ENCODE measurements at regions not wholly inside any gene's neighbourhood (a gene's known extent, or its start where the extent isn't known, plus 50 kb on each side); places are given as distances from the start of the nearest gene placed in this dataset.

DNA sequence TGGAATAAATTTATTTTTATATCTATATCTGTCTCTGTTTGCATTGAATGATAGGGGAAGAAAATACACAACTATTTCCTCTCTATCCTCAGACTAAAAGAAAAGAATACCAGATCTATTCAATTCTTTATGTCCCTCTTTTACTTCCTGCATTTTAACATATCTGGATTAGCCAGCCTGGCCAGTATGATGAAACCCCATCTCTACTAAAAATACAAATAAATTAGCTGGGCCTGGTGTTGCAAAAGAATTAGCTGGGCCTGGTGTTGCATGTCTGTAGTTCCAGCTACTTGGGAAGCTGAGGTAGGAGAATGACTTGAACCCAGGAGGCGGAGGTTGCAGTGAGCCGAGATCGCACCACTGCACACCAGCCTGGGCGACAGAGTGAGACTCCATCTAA is 182.0 kb downstream of the LURAP1L start:
- WGBS (ENCODE audit: extremely low coverage, insufficient coverage, low lambda C conversion rate) = no CpG with 5 or more reads among the region's 4 CpGs
- Histone ChIP-seq H3K4me1 (ENCODE audit: control insufficient read depth, low read depth, low read length) (no peaks in the 10 kb centered on the region), H3K9ac (ENCODE audit: low read length) (no peak overlapping the region), H4K8ac (ENCODE audit: low read depth, low read length) (no peak overlapping the region), H2BK15ac (replicated peaks; ENCODE audit: low read depth) (no peak overlapping the region), H3K56ac (ENCODE audit: low read length) (no peak overlapping the region), H3K18ac (ENCODE audit: low read length) (no peak overlapping the region), H2AK5ac (ENCODE audit: low read length) (no peak overlapping the region), H3K4me3 (ENCODE audit: low read length) (no peak overlapping the region), H2BK5ac (ENCODE audit: low read length) (no peak overlapping the region), H3K4ac (ENCODE audit: low read depth, low read length) (no peak overlapping the region), H3K23ac (ENCODE audit: low read length) (no peak overlapping the region), H4K5ac (ENCODE audit: low read length) (no peak overlapping the region), H3K27ac (ENCODE audit: low read depth, low read length) (no peak overlapping the region), H2BK120ac (ENCODE audit: low read depth, low read length) (no peak overlapping the region), H3K4me2 (ENCODE audit: low read length) (no peak overlapping the region), H3K27me3 (ENCODE audit: insufficient read depth, low read length, poor library complexity) (no peaks in the 10 kb centered on the region), H3K79me2 (ENCODE audit: control insufficient read depth, insufficient read depth, low read length) (no peaks in the 10 kb centered on the region), H3K36me3 (ENCODE audit: control insufficient read depth, insufficient read depth, low read length) (no peaks in the 10 kb centered on the region), H3K79me1 (ENCODE audit: low read length) (no peaks in the 10 kb centered on the region)
- no peak for DNase-seq

- no peak overlapping the region for H3K56ac ChIP-seq (ENCODE audit: low read length)
- H2BK5ac ChIP-seq (ENCODE audit: low read length) = no peak overlapping the region
These were observed 183.5 kb downstream of the LURAP1L start for GRCh38 chr9:12958279-12958678.

DNA sequence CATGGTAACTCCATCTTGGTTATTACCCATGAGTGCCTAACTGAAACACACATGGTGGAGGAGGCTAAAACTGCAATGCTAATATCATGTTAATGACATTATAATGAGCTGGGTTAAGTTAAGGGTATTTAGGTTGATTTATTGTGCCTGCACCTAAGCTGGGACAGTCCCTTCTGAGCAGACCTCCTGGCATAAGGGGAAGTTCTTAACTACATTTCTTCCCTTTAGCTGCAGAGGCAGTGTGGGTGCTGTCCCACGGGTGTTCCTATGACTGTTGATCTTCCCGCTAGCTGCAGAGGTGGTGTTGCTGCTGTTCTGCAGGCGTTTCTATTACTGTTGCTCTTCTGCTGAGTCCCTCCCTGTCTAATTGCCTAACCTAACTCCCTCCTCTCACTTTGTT is 183.9 kb downstream of the LURAP1L start:
- Histone ChIP-seq H3K4ac (ENCODE audit: low read depth, low read length) (no peak overlapping the region), H3K79me1 (ENCODE audit: low read length) (no peaks in the 10 kb centered on the region), H4K5ac (ENCODE audit: low read length) (no peak overlapping the region), H2BK5ac (ENCODE audit: low read length) (no peak overlapping the region), H3K4me2 (ENCODE audit: low read length) (no peak overlapping the region), H2BK120ac (ENCODE audit: low read depth, low read length) (no peak overlapping the region), H3K23ac (ENCODE audit: low read length) (no peak overlapping the region), H3K56ac (ENCODE audit: low read length) (no peak overlapping the region), H3K4me3 (ENCODE audit: low read length) (no peak overlapping the region), H3K36me3 (ENCODE audit: control insufficient read depth, insufficient read depth, low read length) (no peaks in the 10 kb centered on the region), H3K27me3 (ENCODE audit: insufficient read depth, low read length, poor library complexity) (no peaks in the 10 kb centered on the region), H3K79me2 (ENCODE audit: control insufficient read depth, insufficient read depth, low read length) (no peaks in the 10 kb centered on the region), H3K27ac (ENCODE audit: low read depth, low read length) (no peak overlapping the region), H3K4me1 (ENCODE audit: control insufficient read depth, low read depth, low read length) (no peaks in the 10 kb centered on the region), H2BK15ac (replicated peaks; ENCODE audit: low read depth) (no peak overlapping the region), H3K9ac (ENCODE audit: low read length) (no peak overlapping the region), H2AK5ac (ENCODE audit: low read length) (no peak overlapping the region), H3K18ac (ENCODE audit: low read length) (no peak overlapping the region), H4K8ac (ENCODE audit: low read depth, low read length) (no peak overlapping the region)
- DNase-seq = no peak
- no CpG with 5 or more reads among the region's 3 CpGs for WGBS (ENCODE audit: extremely low coverage, insufficient coverage, low lambda C conversion rate)

More at GRCh38 chr9:12958279-12958678, 183.5 kb downstream of the LURAP1L start:
- H3K4me2 ChIP-seq (ENCODE audit: low read length) = no peak overlapping the region
- H2AK5ac ChIP-seq (ENCODE audit: low read length) = no peak overlapping the region
- H3K4me1 ChIP-seq (ENCODE audit: control insufficient read depth, low read depth, low read length) = no peaks in the 10 kb centered on the region
- 100% methylated on average over 1 of the region's 3 CpGs for WGBS (ENCODE audit: extremely low coverage, insufficient coverage, low lambda C conversion rate)
- no peak overlapping the region for H3K4ac ChIP-seq (ENCODE audit: low read depth, low read length)
- H3K18ac ChIP-seq (ENCODE audit: low read length) = no peak overlapping the region
- H3K27ac ChIP-seq (ENCODE audit: low read depth, low read length) = no peak overlapping the region
- H2BK15ac ChIP-seq (replicated peaks; ENCODE audit: low read depth) = no peak overlapping the region
- DNase-seq = peak; percentile 41
- H4K5ac ChIP-seq (ENCODE audit: low read length) = no peak overlapping the region
- no peak overlapping the region for H4K8ac ChIP-seq (ENCODE audit: low read depth, low read length)
- no peaks in the 10 kb centered on the region for H3K79me1 ChIP-seq (ENCODE audit: low read length)
- no peaks in the 10 kb centered on the region for H3K79me2 ChIP-seq (ENCODE audit: control insufficient read depth, insufficient read depth, low read length)
- H3K23ac ChIP-seq (ENCODE audit: low read length) = no peak overlapping the region
- H3K27me3 ChIP-seq (ENCODE audit: insufficient read depth, low read length, poor library complexity) = no peaks in the 10 kb centered on the region
- no peak overlapping the region for H2BK120ac ChIP-seq (ENCODE audit: low read depth, low read length)
- no peak overlapping the region for H3K4me3 ChIP-seq (ENCODE audit: low read length)
- no peak overlapping the region for H3K9ac ChIP-seq (ENCODE audit: low read length)
- no peaks in the 10 kb centered on the region for H3K36me3 ChIP-seq (ENCODE audit: control insufficient read depth, insufficient read depth, low read length)

GRCh38 chr9:12961276-12961809 is 186.5 kb downstream of the LURAP1L start:
- WGBS (ENCODE audit: extremely low coverage, insufficient coverage, low lambda C conversion rate) = no CpG with 5 or more reads among the region's 2 CpGs
- H4K8ac ChIP-seq (ENCODE audit: low read depth, low read length) = no peak overlapping the region
- H3K56ac ChIP-seq (ENCODE audit: low read length) = no peak overlapping the region
- no peak overlapping the region for H3K9ac ChIP-seq (ENCODE audit: low read length)
- H3K4me3 ChIP-seq (ENCODE audit: low read length) = no peak overlapping the region
- no peak overlapping the region for H2BK15ac ChIP-seq (replicated peaks; ENCODE audit: low read depth)
- no peaks in the 10 kb centered on the region for H3K27me3 ChIP-seq (ENCODE audit: insufficient read depth, low read length, poor library complexity)
- no peak overlapping the region for H3K23ac ChIP-seq (ENCODE audit: low read length)
- H3K4me2 ChIP-seq (ENCODE audit: low read length) = no peak overlapping the region
- H3K18ac ChIP-seq (ENCODE audit: low read length) = no peak overlapping the region
- H3K79me1 ChIP-seq (ENCODE audit: low read length) = no peaks in the 10 kb centered on the region
- H4K5ac ChIP-seq (ENCODE audit: low read length) = no peak overlapping the region
- H2BK5ac ChIP-seq (ENCODE audit: low read length) = no peak overlapping the region
- no peak overlapping the region for H3K27ac ChIP-seq (ENCODE audit: low read depth, low read length)
- DNase-seq = no peak
- no peak overlapping the region for H2AK5ac ChIP-seq (ENCODE audit: low read length)
- H3K4me1 ChIP-seq (ENCODE audit: control insufficient read depth, low read depth, low read length) = no peaks in the 10 kb centered on the region
- no peaks in the 10 kb centered on the region for H3K79me2 ChIP-seq (ENCODE audit: control insufficient read depth, insufficient read depth, low read length)
- H3K36me3 ChIP-seq (ENCODE audit: control insufficient read depth, insufficient read depth, low read length) = no peaks in the 10 kb centered on the region
- H3K4ac ChIP-seq (ENCODE audit: low read depth, low read length) = no peak overlapping the region
- H2BK120ac ChIP-seq (ENCODE audit: low read depth, low read length) = no peak overlapping the region

- Histone ChIP-seq H3K36me3 (ENCODE audit: control insufficient read depth, insufficient read depth, low read length) (no peaks in the 10 kb centered on the region), H2BK15ac (replicated peaks; ENCODE audit: low read depth) (no peak overlapping the region), H3K4me3 (ENCODE audit: low read length) (no peak overlapping the region), H2BK120ac (ENCODE audit: low read depth, low read length) (no peak overlapping the region), H3K4ac (ENCODE audit: low read depth, low read length) (no peak overlapping the region), H3K9ac (ENCODE audit: low read length) (no peak overlapping the region), H3K79me2 (ENCODE audit: control insufficient read depth, insufficient read depth, low read length) (no peaks in the 10 kb centered on the region), H2BK5ac (ENCODE audit: low read length) (no peak overlapping the region), H3K23ac (ENCODE audit: low read length) (no peak overlapping the region), H3K27me3 (ENCODE audit: insufficient read depth, low read length, poor library complexity) (no peaks in the 10 kb centered on the region), H3K56ac (ENCODE audit: low read length) (no peak overlapping the region), H2AK5ac (ENCODE audit: low read length) (no peak overlapping the region), H3K18ac (ENCODE audit: low read length) (no peak overlapping the region), H3K4me2 (ENCODE audit: low read length) (no peak overlapping the region), H3K79me1 (ENCODE audit: low read length) (no peaks in the 10 kb centered on the region), H3K4me1 (ENCODE audit: control insufficient read depth, low read depth, low read length) (no peaks in the 10 kb centered on the region), H3K27ac (ENCODE audit: low read depth, low read length) (no peak overlapping the region), H4K8ac (ENCODE audit: low read depth, low read length) (no peak overlapping the region), H4K5ac (ENCODE audit: low read length) (no peak overlapping the region)
- DNase-seq = no peak
These were observed 188.7 kb downstream of the LURAP1L start for GRCh38 chr9:12963537-12963936.

DNA sequence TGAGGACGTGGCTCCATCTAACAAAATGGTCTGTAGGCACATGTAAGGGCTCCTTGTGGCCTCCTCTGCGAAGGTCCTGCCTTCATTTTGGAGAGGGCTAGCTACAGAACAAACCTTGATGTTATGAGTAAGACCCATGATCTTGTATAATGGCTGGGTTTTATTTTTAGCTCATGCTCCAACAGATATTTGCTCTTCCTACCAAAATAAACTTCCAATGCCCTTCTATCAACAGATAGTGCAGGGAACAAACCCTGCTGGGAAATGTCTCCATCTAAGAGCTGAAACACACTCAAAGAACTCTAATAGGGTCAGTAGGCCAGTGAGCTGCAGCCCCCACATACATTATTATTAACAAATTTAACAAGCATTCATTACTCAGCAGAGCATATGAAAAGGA is 189.5 kb downstream of the LURAP1L start:
- no peaks in the 10 kb centered on the region for H3K27me3 ChIP-seq (ENCODE audit: insufficient read depth, low read length, poor library complexity)
- WGBS (ENCODE audit: extremely low coverage, insufficient coverage, low lambda C conversion rate) = no CpG with 5 or more reads among the region's 2 CpGs
- H3K9ac ChIP-seq (ENCODE audit: low read length) = no peak overlapping the region
- H3K4ac ChIP-seq (ENCODE audit: low read depth, low read length) = no peak overlapping the region
- no peak overlapping the region for H2AK5ac ChIP-seq (ENCODE audit: low read length)
- no peak overlapping the region for H3K4me2 ChIP-seq (ENCODE audit: low read length)
- no peaks in the 10 kb centered on the region for H3K79me1 ChIP-seq (ENCODE audit: low read length)
- H3K4me3 ChIP-seq (ENCODE audit: low read length) = no peak overlapping the region
- H2BK120ac ChIP-seq (ENCODE audit: low read depth, low read length) = no peak overlapping the region
- H3K4me1 ChIP-seq (ENCODE audit: control insufficient read depth, low read depth, low read length) = no peaks in the 10 kb centered on the region
- H4K5ac ChIP-seq (ENCODE audit: low read length) = no peak overlapping the region
- no peak for DNase-seq
- H3K79me2 ChIP-seq (ENCODE audit: control insufficient read depth, insufficient read depth, low read length) = no peaks in the 10 kb centered on the region
- no peak overlapping the region for H3K23ac ChIP-seq (ENCODE audit: low read length)
- H3K36me3 ChIP-seq (ENCODE audit: control insufficient read depth, insufficient read depth, low read length) = no peaks in the 10 kb centered on the region
- no peak overlapping the region for H4K8ac ChIP-seq (ENCODE audit: low read depth, low read length)
- H2BK15ac ChIP-seq (replicated peaks; ENCODE audit: low read depth) = no peak overlapping the region
- H3K27ac ChIP-seq (ENCODE audit: low read depth, low read length) = no peak overlapping the region
- H3K56ac ChIP-seq (ENCODE audit: low read length) = no peak overlapping the region
- no peak overlapping the region for H3K18ac ChIP-seq (ENCODE audit: low read length)
- H2BK5ac ChIP-seq (ENCODE audit: low read length) = no peak overlapping the region
